PC-9 (cell line): ENCODE measurements at regions not wholly inside any gene's neighbourhood (a gene's known extent, or its start where the extent isn't known, plus 50 kb on each side); places are given as distances from the start of the nearest gene placed in this dataset.

ENCODE experiments used
- BruUV-seq: library from RNA; stranded (reverse); fragments of 400-500 nt; replicated peaks from 2 replicates; lab custom pipeline; 2021; lab: Mats Ljungman, UMichigan
- CTCF ChIA-PET: fragments of 300-600 bp; sonication (Branson Sonifier 250); formaldehyde crosslinking; loops from one replicate; lab custom pipeline; 2022; ENCODE audit warnings: antibody characterized with exemption; lab: Charles Lee
- POLR2A ChIA-PET: fragments of 300-600 bp; sonication (Branson Sonifier 250); formaldehyde crosslinking; loops from one replicate; lab custom pipeline; 2022; ENCODE audit warnings: antibody characterized with exemption; ENCODE audit not compliant: unreplicated experiment; lab: Charles Lee
- DNase-seq, 2 experiments: peaks; one replicate each; pipeline versions ENCODE4 v3.0.0 to v3.0.0-alpha.2; 2015 to 2022; ENCODE audit warnings: mixed read lengths in 1 of 2
- H2AFZ ChIP-seq: fragments of 200-600 bp; sonication (generic); 2 replicates; pipeline ENCODE4 v1.8.1; 2017; ENCODE audit warnings: antibody characterized with exemption
- H3F3A ChIP-seq: fragments of 200-600 bp; sonication (generic); 2 replicates; pipeline ENCODE4 v1.8.1; 2017; ENCODE audit warnings: antibody characterized with exemption, mild to moderate bottlenecking, low read depth; ENCODE audit not compliant: insufficient read depth
- H3K27ac ChIP-seq: fragments of 200-600 bp; sonication (generic); 2 replicates; pipeline ENCODE4 v1.6.1; 2016; ENCODE audit warnings: mixed run types
- H3K27me3 ChIP-seq: fragments of 200-600 bp; sonication (generic); 2 replicates; pipeline ENCODE4 v1.6.1; 2016; ENCODE audit warnings: low read depth, mixed run types; ENCODE audit not compliant: insufficient read depth
- H3K36me3 ChIP-seq: fragments of 200-600 bp; sonication (generic); 2 replicates; pipeline ENCODE4 v1.6.1; 2016; ENCODE audit warnings: low read depth, mixed run types
- H3K4me1 ChIP-seq: fragments of 200-600 bp; sonication (generic); replicated peaks from 2 replicates; pipeline ENCODE4 v1.6.1; 2016; ENCODE audit warnings: mixed run types; ENCODE audit not compliant: insufficient read depth
- H3K4me2 ChIP-seq: fragments of 200-600 bp; sonication (generic); 2 replicates; pipeline ENCODE4 v1.6.1; 2017; ENCODE audit warnings: mixed run types
- H3K4me3 ChIP-seq: fragments of 200-600 bp; sonication (generic); 2 replicates; pipeline ENCODE4 v1.6.1; 2016; ENCODE audit warnings: mixed run types
- H3K79me2 ChIP-seq: fragments of 200-600 bp; sonication (generic); 2 replicates; pipeline ENCODE4 v1.6.1; 2017; ENCODE audit warnings: low read depth, mixed run types
- H3K9me2 ChIP-seq: fragments of 200-600 bp; sonication (generic); 2 replicates; pipeline ENCODE4 v1.8.1; 2017; ENCODE audit warnings: mild to moderate bottlenecking; ENCODE audit not compliant: insufficient read depth
- H3K9me3 ChIP-seq: fragments of 200-600 bp; sonication (generic); 2 replicates; pipeline ENCODE4 v1.8.1; 2016; ENCODE audit warnings: low read depth; ENCODE audit not compliant: insufficient read depth
- H4K20me1 ChIP-seq: fragments of 200-600 bp; sonication (generic); 2 replicates; pipeline ENCODE4 v1.8.1; 2017; ENCODE audit not compliant: insufficient read depth
- EZH2 ChIP-seq: fragments of 200-600 bp; sonication (generic); IDR thresholded peaks from 2 replicates; pipeline ENCODE4 v1.8.0; 2017; ENCODE audit warnings: antibody characterized with exemption, low read depth
- intact Hi-C: fragments of 100-400 bp; cut with micrococcal nuclease; formaldehyde crosslinking; loops from one replicate; pipeline ENCODE4 v1.10.0; 2022; ENCODE audit not compliant: unreplicated experiment
- TF ChIP-seq, protein P1 (sequence below): fragments of 200-600 bp; sonication (generic); conservative IDR thresholded peaks from 2 replicates; pipeline ENCODE4 v1.6.1; 2017; ENCODE audit warnings: mixed run types, antibody characterized with exemption, mild to moderate bottlenecking, moderate library complexity

DNA sequence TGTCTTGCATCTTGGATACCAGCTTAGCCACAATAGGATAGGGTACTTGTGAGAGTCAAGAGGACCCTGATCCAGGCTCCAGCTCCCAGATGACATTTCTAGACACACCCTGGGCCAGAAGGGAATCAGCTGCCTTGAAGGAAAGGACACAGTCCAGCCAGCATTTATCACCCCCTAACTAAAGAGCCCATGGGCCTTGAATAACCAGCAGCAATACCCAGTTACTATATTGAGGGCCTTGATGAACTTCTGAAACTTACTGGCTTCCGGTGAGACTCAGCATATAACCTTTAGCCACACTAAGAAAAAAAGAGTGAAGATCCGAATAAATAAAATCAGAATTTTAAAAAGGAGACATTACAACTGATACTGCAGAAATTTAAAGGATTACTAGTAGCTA, 1135.4 kb downstream of the LRFN5 start:
- no peak for DNase-seq
- Histone ChIP-seq H3K27ac (no peak overlapping the region), H4K20me1 (no peaks in the 10 kb centered on the region), H2AFZ (no peak overlapping the region), H3K9me3 (no peaks in the 10 kb centered on the region; the same call in 1 of the 2 replicates), H3K79me2 (no peaks in the 10 kb centered on the region), H3K27me3 (no peaks in the 10 kb centered on the region), H3K36me3 (no peaks in the 10 kb centered on the region), H3K4me1 (no peaks in the 10 kb centered on the region), H3F3A (no peaks in the 10 kb centered on the region), H3K9me2 (no peaks in the 10 kb centered on the region), H3K4me3 (no peak overlapping the region), H3K4me2 (no peak overlapping the region)
- ChIA-PET POLR2A (no interaction called here), CTCF (no interaction called here)
- intact Hi-C loops: no loop called here
- TF ChIP-seq, protein P1, sequence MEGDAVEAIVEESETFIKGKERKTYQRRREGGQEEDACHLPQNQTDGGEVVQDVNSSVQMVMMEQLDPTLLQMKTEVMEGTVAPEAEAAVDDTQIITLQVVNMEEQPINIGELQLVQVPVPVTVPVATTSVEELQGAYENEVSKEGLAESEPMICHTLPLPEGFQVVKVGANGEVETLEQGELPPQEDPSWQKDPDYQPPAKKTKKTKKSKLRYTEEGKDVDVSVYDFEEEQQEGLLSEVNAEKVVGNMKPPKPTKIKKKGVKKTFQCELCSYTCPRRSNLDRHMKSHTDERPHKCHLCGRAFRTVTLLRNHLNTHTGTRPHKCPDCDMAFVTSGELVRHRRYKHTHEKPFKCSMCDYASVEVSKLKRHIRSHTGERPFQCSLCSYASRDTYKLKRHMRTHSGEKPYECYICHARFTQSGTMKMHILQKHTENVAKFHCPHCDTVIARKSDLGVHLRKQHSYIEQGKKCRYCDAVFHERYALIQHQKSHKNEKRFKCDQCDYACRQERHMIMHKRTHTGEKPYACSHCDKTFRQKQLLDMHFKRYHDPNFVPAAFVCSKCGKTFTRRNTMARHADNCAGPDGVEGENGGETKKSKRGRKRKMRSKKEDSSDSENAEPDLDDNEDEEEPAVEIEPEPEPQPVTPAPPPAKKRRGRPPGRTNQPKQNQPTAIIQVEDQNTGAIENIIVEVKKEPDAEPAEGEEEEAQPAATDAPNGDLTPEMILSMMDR: no peak
- TF ChIP-seq EZH2: no peak
- no TSS peak for BruUV-seq

DNA sequence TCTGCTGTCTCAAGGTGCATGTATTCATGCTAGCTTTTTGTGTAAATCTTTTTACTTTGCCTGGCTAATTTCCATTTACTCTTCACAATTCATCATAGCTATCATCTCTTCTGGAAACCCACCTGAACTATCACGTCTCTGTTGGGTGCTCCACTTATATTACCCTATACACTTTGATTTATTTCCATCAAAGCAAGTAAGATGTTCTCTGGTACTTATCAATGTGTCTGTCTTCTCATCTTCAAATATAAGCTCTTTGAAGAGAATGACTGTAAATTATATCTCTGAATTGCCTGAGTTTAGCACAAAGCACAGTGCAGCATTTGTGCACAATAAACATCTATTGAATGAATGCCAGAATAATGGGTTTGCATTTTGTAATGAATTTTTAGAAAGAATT, 1129.7 kb downstream of the LRFN5 start:
- H3K27me3 ChIP-seq: no peaks in the 10 kb centered on the region
- no peaks in the 10 kb centered on the region for H4K20me1 ChIP-seq
- no peaks in the 10 kb centered on the region for H3K36me3 ChIP-seq
- no peak overlapping the region for H3K4me3 ChIP-seq
- intact Hi-C loops: no loop called here
- POLR2A ChIA-PET: no interaction called here
- H3K79me2 ChIP-seq: no peaks in the 10 kb centered on the region
- no peak overlapping the region for H2AFZ ChIP-seq
- H3K9me3 ChIP-seq: no peaks in the 10 kb centered on the region; the same call in 1 of the 2 replicates
- H3K9me2 ChIP-seq: 0 out of 2 replicates have a peak, but pooled peaks cover 5% of the 10 kb centered on the region
- TF ChIP-seq, protein P1: no peak
- no peak for TF ChIP-seq EZH2
- BruUV-seq: no TSS peak
- H3K27ac ChIP-seq: no peak overlapping the region
- DNase-seq: no peak
- CTCF ChIA-PET: no interaction called here
- no peaks in the 10 kb centered on the region for H3F3A ChIP-seq
- H3K4me1 ChIP-seq: no peaks in the 10 kb centered on the region
- H3K4me2 ChIP-seq: no peak overlapping the region

DNA sequence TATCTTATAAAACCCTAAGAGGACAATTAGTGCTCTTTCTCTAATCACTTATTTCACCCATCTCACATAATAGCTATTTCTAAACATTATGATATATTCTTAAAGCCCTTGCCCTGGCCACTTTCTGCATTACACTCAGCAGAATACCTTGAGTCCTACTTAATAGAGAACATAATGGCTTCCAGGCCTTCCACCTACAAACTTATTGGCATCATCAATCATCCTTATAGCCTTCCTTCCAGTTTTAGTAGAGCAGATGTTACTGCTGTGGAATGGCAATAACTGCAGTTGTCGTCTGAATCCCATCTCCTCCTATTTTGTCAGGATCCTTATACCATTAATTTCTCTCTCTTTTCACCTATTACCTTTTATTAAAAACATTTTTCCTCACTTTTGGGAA, 1127.4 kb downstream of the LRFN5 start:
- POLR2A ChIA-PET: no interaction called here
- CTCF ChIA-PET: no interaction called here

More for the DNA sequence above, 1127.4 kb downstream of the LRFN5 start:
- H3K4me2 ChIP-seq: no peak overlapping the region
- no peak overlapping the region for H3K4me3 ChIP-seq
- H3K27ac ChIP-seq: no peak overlapping the region
- H3K79me2 ChIP-seq: no peaks in the 10 kb centered on the region
- H3K9me2 ChIP-seq: peaks cover 5% of the 10 kb centered on the region; the same call in 1 of the 2 replicates
- no peak overlapping the region for H2AFZ ChIP-seq
- no peaks in the 10 kb centered on the region for H4K20me1 ChIP-seq
- H3K4me1 ChIP-seq: no peaks in the 10 kb centered on the region
- BruUV-seq: no TSS peak
- intact Hi-C loops: no loop called here
- H3K9me3 ChIP-seq: no peaks in the 10 kb centered on the region; the same call in 1 of the 2 replicates
- H3K36me3 ChIP-seq: no peaks in the 10 kb centered on the region
- DNase-seq: no peak
- no peaks in the 10 kb centered on the region for H3F3A ChIP-seq
- TF ChIP-seq, protein P1: no peak
- TF ChIP-seq EZH2: no peak
- H3K27me3 ChIP-seq: no peaks in the 10 kb centered on the region
